ENCODE measurements at regions not wholly inside any gene's neighbourhood (a gene's known extent, or its start where the extent isn't known, plus 50 kb on each side); places are given as distances from the start of the nearest gene placed in this dataset.

DNA sequence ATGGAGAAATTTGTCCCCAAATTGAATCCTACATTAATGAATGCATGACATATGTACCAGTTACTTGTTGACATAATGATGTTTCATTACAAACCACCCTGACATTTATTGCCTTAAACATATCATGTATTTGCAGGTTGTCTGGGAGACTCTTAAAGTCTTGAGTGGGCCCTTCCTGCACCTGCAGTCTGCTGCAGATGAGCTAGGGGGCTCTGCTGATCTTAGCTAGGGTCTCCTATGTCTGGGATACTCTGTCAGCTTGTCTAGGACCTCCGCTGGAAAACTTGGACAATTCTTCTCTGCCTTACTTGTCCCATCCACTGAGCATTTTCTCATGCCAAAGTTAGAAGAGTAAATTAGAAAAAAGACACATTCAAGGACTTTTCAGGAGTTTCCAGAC lies 581.6 kb downstream of the HAO1 start:
- no peak for DNase-seq

DNA sequence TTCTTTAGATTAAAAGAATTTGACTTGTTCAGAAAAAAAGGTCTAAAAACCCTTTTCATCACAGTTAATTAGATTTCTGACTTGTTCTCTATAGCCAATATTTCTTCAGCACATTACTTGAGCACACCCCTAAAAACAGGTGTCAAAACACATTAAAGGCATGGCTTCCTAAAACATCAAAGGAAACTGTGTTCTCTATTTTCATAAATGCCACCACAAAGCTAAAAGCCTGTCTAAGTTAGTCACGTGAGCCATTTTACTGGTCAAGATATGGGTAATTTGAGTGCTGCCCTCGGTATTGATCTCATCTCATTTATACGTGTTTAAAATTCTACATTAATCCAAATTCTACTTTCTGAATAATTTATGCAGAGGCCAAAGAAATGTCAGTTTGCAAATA lies 580.5 kb downstream of the HAO1 start:
- no peak for DNase-seq

DNA sequence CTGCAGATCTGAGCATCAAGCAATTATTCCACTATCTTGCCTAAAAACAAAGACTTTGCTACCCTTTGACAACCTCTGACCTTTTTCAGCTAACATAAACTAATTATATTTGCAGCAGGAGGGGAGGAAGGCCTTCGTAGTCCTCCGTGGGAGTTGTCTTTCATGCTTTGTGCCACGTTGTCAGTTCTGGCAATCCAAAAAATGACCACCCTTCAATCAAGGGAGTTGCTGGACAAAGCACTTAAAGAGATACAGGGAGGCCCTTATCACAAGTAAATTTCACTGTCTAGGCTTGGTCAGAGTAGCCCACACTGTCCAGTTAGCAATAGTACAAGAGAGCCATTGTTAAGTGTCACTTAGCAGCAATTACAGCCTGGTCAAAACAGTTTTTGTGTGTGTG lies 578.9 kb downstream of the HAO1 start:
- DNase-seq: no peak

DNA sequence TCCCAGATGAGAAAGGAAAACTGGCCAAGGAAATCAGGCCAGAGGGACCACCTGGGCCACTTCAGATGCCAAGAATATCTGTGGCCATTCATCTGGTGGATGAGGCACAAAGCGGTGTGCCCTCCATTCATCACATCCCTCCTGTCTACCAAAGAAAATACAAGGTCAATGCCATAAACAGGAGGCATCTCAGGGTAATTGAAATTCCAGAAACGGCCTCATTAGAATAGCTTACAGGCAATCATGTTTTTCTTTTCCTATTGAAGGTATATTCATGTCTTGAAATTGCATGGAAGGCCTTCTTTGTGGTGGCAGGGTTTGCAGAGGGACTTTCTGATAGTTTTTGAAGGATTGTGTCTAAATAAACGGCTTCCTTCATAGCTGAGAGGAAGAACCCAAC lies 578.3 kb downstream of the HAO1 start:
- no peak for DNase-seq

DNA sequence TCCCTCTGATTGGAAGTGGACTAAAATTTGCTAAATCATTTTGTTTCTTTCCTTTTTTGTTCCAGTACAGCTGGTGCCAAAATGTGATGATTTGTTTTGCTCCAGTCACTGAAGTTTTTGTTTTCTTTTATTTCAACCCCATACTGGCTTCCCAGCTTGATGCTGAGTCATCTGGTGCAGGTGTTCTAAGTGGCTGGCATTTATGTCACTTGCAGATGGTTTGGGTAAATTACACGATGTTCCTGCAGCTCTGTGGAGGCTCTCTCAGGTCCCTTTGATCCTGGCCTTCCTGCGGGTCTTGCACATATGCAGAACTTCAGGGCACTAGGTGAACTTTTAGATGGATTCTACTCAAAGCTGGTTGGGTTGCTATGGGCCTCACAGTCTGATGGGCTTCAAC lies 577.7 kb downstream of the HAO1 start:
- DNase-seq: no peak

DNA sequence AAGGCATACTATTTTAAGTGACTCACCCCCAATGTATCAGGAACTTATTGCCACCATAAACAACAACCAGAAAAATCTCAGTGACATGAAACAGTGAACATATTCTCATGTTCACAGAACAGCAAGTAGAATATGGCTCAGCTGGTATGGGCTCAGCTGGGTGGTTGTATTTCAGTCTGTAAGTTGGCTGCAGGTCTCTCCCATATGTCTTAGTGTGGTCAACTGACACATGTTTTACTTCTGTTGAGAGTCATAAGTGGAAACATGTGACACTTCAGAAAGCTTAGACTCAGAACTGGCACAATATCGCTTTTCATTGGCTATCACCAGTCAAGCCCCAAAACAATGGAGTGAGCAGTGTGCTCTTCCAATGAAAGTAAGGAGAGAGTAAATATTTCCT lies 574.1 kb downstream of the HAO1 start:
- DNase-seq: no peak

DNA sequence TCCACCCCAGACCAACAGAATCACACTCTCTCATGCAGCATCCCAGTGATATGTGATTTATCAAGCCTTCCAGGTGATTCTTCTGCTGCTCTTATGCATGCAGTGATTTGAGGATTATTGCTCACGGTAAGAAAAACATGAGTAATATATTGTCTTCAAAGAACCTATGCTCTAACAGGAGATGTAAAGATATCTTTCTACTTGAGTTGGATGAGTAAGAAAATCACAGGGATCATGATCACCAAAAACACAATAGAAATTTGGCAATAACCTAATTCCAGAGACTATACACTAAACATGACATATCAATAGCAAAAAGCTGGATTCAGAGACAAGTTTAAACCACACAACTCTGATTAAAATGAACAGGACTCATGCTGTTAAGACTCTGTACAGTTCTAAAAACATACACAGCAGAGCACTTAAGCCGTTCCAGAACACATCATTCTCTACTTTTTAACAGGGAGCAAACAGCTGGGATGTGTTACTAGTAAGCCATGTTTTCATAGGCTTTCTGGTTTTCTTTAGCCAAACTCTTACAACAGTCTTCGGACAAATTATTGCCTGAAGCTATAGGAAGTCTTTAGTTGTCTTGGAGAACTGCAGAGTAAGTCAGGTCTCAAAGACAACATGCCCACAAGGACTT lies 568.6 kb downstream of the HAO1 start:
- no peak for DNase-seq

DNA sequence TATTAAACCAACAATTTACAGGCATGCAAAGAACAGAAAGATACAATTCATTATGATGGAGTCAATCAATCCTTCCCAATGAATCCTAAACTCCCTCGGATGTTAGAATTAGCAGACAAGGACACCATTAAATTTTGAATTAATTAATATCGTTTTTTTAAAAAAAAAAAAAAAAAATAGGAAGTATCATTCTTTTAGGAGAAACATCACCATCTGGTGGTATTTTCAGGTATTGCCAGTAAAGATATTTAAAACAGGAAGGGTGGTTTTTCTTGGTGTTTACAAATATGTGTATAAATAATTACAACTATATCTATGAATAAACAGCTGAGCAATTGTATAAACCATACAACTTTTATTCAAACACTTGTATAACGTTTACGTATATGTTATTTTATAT lies 564.4 kb downstream of the HAO1 start:
- DNase-seq: no peak

DNA sequence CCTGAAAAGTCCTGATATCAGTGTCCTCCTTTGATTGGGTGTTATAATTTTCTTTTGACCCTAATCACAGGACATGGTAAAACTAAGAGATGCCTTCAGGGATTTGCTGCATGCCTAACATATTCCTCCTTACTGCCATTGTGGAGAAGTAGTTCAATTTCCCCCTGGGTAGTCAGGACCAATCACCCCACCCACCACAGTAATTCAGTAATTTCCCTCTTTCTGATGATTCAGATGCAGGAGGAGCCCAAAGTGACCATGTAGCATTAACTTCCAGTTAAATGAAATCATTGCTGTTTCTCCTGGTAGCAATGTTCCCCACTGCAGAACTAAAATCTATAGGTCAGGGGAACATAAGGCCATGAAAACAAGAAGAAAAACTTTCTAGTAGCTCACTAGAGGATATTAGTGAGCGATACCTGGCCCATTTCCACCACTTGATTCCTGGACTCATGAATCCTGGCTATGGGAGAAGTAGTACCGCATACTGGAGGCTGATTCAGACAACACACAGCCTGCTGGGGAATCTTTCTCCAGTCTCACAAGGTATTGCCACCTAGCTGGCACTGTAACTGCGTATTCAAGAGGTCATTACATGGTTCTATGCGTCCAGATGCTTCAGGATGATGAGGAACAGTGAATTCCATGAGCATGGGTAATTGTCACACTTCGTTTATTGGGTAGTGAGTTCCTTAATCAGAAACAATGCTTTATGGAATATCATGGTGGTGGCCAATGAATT lies 561.2 kb downstream of the HAO1 start:
- no peak for DNase-seq

DNA sequence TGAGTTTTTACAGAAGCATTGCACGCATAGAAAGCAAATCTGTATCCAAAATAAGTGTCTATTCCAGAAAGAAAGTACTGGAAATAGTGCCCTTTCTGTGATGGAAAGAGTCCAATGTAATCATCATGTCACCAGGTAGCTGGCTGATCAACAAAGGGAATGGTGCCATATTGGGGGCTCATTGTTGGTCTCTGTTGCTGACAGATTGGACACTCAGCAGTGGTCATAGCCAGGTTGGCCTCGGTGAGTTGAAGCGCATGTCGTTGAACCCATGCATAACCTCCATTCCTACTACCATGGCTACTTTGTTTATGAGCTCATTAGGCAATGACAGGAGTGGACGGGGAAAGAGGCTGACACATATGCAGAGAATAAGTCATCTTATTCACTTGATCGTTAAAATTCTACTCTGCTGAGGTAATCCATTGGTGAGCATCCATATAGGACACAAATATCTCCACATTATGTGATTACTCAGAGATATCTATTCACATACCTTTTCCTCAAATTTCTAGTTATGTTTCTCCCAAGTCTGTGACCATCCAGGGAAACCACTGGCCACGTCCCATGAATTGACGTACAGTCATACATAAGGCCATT lies 560.5 kb downstream of the HAO1 start:
- DNase-seq: no peak

DNA sequence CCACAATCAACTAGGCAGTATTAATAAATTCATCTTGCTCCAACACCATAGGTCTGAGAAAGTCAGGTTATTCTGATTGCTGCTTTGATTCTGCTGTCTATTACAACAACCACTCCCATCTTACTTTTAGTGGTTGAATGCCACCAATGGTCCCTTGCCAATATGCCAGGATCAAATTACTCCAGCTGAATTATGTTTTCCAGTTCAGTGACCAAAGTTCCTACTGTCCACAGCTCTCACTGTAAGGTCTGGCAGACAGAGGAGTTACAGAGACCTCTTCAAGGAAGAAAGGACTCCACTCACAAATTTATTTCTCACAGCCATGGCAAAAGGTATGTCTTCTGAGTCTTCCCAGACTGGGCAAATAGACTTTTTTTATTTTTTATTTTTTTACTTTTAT lies 557.0 kb downstream of the HAO1 start:
- no peak for DNase-seq

DNA sequence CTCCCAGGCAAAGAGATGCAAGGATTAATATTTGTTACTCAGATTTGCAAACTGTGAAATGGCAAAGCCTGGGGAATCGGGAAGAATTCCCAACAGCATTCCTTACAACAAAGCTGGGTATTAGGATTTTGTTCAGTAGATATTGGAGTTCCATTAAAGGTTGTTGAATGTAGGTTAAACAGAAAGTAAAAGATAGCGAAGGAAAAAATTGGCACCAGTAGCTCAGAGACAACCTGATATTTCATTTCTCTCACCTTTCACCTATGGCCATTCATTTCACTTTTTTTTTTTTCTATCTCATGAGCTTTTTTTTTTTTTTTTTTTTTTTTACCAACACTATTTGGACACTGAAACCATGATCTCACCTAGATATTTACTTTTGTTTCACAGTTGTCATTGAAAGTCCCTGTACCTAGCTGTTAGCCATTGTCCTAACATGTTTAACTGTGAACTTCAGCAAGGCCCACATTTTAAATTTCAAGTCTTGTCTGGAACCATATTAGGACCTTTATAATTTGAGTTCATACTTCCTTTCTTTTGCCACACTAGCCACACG lies 552.5 kb downstream of the HAO1 start:
- DNase-seq: no peak

DNA sequence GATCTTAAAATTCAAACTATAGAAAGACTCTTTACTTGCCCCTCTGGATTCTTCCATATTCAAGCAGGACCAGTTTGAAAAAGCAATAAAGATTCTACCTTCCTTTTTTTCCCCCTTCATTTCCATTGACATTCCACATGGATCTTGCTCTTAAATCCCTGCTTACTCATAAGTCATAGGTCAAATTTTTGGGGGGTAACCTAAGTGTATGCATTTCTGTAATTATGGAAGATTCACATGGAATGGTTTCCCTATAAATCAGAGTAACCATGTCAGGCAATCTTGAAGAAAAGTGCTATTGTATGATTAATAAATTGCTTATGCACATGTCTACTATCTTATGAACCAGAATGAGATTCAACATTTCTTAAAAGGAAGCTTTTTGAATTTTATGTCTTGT lies 551.0 kb downstream of the HAO1 start:
- no peak for DNase-seq

DNA sequence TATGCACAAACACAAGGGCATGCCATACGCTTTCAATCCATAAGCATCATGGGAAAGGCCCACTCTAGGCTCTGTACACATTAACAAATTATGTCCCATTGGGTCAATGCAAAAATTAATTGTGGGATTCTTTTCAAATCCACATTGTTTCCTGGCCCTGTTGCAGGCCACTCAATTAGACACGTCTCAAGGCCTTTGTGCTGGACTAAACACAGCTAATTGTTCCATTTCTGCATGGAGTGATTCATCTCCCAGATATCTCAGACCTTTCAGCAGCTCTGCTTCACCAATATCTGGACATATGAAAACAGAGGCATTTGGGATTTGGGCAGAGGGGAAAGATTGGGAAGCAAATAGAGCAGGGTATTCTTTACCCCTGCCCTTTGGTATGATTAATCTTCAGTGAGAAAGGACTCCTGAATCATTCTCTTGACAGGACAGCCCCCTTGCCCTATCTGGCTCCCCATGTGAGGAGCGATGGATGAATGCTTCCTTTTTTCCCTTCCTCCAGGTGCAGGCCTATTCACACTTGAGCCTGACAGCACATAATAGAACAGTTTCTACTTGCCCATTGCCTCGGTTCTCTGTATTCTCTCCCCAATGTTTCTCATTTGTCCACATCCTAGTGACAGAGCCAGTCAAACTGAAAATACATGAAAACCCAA lies 547.6 kb downstream of the HAO1 start:
- no peak for DNase-seq

DNA sequence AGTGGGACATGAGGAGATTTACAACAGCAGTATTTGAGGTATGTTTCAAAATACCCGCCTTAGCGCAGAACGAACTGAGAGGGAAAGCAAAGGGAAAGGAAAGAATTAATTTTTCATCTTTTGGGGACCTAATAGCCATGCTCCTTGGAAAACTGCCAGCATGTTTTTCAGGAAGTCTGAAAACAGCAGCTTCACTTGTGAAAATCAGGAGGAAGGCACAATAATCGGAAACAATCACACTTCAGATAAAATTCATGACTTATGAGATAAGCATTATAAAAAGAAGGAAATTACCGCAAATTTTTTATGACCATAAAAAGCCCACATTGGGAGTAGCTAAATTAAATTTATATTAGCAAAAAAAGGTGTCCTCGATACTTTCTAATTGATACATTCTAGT lies 541.1 kb downstream of the HAO1 start:
- DNase-seq: no peak

DNA sequence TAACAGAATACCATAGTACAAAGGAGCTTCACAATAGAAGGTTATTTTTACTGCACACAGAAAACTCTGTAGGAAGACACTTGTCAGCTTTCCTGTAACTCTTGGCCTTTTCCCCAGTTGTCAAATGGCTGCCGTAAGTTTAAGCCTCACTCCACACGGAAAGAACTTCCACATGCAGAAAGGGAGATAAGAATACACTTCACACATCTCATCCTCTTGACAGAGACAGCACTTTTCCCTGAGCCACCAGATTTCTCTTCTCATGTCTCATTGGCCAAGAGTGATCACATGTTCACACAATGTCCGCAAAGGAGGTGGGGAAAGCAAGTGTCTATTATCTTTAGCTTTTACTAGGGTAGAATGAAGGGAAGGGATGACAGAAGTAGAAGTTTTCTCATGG lies 540.7 kb downstream of the HAO1 start:
- no peak for DNase-seq

DNA sequence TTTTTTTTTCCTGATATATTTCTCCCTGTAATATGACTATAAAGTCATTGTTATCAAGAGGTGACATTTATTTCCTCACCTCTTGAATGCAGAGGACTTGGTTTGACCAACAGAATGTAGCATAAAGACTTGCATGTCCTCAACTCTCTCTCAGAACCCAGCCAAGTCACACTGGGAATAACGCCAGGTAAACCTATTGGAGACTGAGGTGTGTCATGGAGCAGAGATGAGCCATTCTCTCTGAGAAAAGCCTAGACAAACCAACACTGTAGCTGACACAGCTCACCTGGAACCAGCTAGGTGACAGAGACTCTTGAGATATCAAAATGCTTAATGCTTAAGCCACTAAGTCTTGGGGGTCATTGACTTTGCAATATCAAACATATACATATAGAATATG lies 533.6 kb downstream of the HAO1 start:
- no peak for DNase-seq

DNA sequence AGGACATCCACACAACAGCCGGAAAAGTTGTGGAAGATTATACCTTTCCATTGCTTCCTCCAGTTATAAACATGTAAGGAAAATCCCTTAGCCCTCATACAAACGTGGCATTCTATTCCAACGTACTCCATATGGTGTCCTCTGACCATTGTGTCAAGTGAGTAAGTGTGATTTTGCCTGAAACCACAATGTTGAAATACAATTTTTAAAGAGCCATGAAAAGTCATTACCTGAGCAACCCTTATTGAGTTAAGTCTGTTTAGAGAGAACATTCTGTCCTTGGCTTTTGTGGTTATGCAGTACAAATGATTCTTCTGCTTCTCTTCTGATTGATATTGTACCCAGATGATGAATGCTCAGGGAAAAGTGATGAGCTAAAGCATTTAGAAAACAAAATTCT lies 530.1 kb downstream of the HAO1 start:
- DNase-seq: no peak

DNA sequence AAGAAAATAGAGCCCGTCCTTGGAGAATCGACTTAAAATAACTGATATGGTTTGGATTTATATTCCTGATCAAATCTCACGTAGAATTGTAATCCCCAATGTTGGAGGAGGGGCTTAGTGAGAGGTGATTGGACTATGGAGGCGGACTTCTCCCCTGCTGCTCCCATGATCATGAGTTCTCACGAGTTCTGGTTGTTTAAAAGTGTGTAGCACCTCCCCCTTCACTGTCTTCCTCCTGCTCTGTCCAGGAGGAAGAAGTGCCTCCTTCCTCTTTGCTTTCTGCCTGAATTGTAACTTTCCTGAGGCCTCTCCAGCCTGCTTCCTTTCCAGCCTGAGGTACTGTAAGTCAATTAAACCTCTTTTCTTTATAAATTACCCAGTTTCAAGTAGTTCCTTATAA lies 529.2 kb downstream of the HAO1 start:
- DNase-seq: no peak

DNA sequence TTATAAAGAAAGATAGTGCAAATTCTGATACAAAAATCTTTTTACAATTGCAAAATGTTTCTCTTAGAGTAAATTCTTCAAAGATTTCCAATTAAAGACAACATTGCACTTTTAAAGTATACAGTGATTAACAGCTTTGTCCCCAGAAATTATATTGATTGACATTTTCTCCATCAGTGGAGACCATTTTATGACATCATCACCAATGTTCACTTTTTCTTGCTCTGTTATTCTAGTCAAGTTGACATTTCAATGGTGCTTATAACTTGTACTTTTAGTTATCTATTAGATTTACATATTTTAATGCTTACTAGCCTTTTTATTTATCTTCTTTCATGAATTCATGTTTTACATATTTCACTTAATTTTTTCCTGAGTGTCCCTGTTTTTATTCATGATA lies 524.8 kb downstream of the HAO1 start:
- DNase-seq: no peak

DNA sequence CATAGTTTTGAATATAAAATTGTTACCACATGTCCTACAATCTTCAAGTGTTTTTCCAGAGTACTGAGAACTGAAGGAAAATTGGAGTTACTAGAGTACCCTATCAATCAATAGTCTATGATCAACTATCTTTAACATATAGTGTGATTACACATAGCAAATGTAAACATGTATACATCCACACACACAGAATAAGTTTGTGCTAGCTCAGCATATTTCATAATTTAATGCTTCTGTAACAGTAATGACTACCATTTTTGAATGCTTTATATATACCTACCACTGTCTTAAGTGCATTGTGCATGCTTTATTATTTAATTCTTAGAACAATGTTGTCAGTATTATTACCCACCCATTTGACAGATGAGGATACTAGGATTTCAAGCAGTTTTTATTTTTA lies 523.9 kb downstream of the HAO1 start:
- no peak for DNase-seq

DNA sequence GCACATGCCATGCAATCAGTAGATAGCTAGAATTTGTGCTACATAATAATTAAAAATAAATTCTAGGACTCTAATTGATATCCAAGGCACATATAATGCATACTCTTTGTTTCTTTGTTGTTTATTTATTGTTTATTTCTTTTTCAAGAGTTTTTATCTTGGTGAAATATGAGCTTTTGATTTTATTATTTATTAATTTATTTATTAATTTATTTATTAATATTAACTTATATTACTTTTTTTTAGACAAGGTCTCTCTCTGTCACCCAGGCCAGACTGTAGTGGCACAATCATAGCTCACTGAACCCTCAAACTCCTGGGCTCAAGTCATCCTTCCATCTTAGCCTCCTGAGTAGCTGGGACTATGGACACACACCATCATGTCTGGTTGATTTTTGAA lies 519.9 kb downstream of the HAO1 start:
- DNase-seq: no peak

DNA sequence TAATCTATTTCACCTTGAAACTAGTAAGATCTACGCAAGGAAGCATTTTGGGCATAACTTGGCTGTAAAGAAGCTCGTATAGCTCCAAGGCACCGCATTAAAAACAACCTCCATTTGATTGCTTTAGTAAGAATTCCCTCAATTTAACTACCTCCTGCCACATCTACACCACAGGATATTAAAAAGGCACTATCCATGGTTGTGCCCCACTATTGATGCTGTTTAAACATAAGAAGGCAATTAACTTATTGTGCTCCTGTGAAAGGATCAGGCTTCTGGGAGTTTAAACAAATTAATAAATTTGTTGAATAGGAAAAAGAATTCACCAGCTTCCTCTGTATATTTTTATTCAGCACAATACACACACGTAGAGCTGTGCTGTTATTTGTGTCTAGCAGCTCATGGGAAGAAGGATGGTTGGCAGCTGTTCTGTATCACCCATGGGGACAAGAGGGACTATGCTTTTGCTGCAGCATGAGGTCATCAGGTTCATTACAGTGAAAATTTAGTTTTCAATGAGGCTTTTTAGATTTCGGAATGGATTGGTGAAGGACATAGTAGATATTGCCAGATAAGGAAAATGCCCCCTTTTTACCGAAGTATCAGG lies 513.3 kb downstream of the HAO1 start:
- DNase-seq: no peak

Measured in CD4-positive, alpha-beta T cell treated with Interleukin-4 for 1 hour (primary cell).